Thoracic aorta (tissue), 2 donors: ENCODE measurements at regions not wholly inside any gene's neighbourhood (a gene's known extent, or its start where the extent isn't known, plus 50 kb on each side); places are given as distances from the start of the nearest gene placed in this dataset.

Experiments used
- ATAC-seq: fragments of 150-250 bp; one replicate; pipeline ENCODE4 v1.8.0; 2017; ENCODE audit warnings: low read depth; ENCODE audit not compliant: insufficient number of reproducible peaks, low FRiP score
- DNase-seq: peaks from one replicate; pipeline ENCODE4 v3.0.0-alpha.2; 2020; ENCODE audit warnings: low spot score
- H3K27ac ChIP-seq, 2 donors: fragments of 200-600 bp; sonication (generic); 1 replicate in 1 of 2; 2 replicates in 1 of 2; pipeline ENCODE4 v1.5.1; 2016; ENCODE audit warnings: mild to moderate bottlenecking in 2 of 2, moderate library complexity in 2 of 2
- H3K27me3 ChIP-seq: fragments of 200-600 bp; sonication (generic); replicated peaks from 2 replicates; pipeline ENCODE4 v1.6.0; 2016; ENCODE audit warnings: mild to moderate bottlenecking; ENCODE audit not compliant: insufficient read depth
- H3K36me3 ChIP-seq: fragments of 200-600 bp; sonication (generic); one replicate; pipeline ENCODE4 v1.5.1; 2016
- H3K4me1 ChIP-seq, 2 donors: fragments of 200-600 bp; sonication (generic); 1 replicate in 1 of 2; 2 replicates in 1 of 2; pipeline versions ENCODE4 v1.5.1 to v1.6.0; 2016; ENCODE audit warnings: low read depth in 2 of 2, mild to moderate bottlenecking in 1 of 2; ENCODE audit not compliant: control insufficient read depth in 1 of 2
- H3K4me3 ChIP-seq: fragments of 200-600 bp; sonication (generic); 2 replicates; pipeline ENCODE4 v1.5.1; 2016; ENCODE audit warnings: mild to moderate bottlenecking
- H3K9me3 ChIP-seq: fragments of 200-600 bp; sonication (generic); 2 replicates; pipeline ENCODE4 v1.5.1; 2016
- CTCF ChIP-seq: fragments of 200-600 bp; sonication (generic); IDR thresholded peaks from one replicate; pipeline ENCODE4 v1.5.1; 2019; ENCODE audit warnings: antibody characterized with exemption

- Histone ChIP-seq H3K27ac (no peak overlapping the region), H3K4me3 (no peak overlapping the region), H3K27me3 (no peaks in the 10 kb centered on the region), H3K36me3 (no peaks in the 10 kb centered on the region), H3K4me1 (no peaks in the 10 kb centered on the region), H3K9me3 (no peaks in the 10 kb centered on the region)
- no peak for ATAC-seq
- DNase-seq, result no peak
- no peak for TF ChIP-seq CTCF
These were observed 440.1 kb upstream of the TRPC7 start for GRCh38 chr5:136805466-136805865.

GRCh38 chr5:136802383-136802782 is 437.0 kb upstream of the TRPC7 start:
- Histone ChIP-seq H3K4me3 (no peak overlapping the region), H3K27me3 (no peaks in the 10 kb centered on the region), H3K36me3 (no peaks in the 10 kb centered on the region), H3K4me1 (no peaks in the 10 kb centered on the region), H3K9me3 (no peaks in the 10 kb centered on the region), H3K27ac (no peak overlapping the region)
- DNase-seq (no peak), ATAC-seq (no peak)
- TF ChIP-seq CTCF, result no peak

- Histone ChIP-seq H3K36me3 (no peaks in the 10 kb centered on the region), H3K4me3 (no peak overlapping the region), H3K4me1 (no peaks in the 10 kb centered on the region), H3K9me3 (no peaks in the 10 kb centered on the region), H3K27ac (no peak overlapping the region), H3K27me3 (no peaks in the 10 kb centered on the region)
- DNase-seq (no peak), ATAC-seq (no peak)
- TF ChIP-seq CTCF, result no peak
These were observed 434.5 kb upstream of the TRPC7 start for GRCh38 chr5:136799806-136800372.

GRCh38 chr5:136793300-136793699 is 428.0 kb upstream of the TRPC7 start:
- no peak for TF ChIP-seq CTCF
- Histone ChIP-seq H3K4me1 (no peaks in the 10 kb centered on the region), H3K4me3 (no peak overlapping the region), H3K27ac (no peak overlapping the region), H3K27me3 (no peaks in the 10 kb centered on the region), H3K9me3 (no peaks in the 10 kb centered on the region), H3K36me3 (no peaks in the 10 kb centered on the region)
- no peak for ATAC-seq
- DNase-seq, result no peak

- H3K27me3 ChIP-seq, result no peaks in the 10 kb centered on the region
- no peak for TF ChIP-seq CTCF
- no peaks in the 10 kb centered on the region for H3K9me3 ChIP-seq
- H3K4me3 ChIP-seq, result no peak overlapping the region
- H3K4me1 ChIP-seq, result no peaks in the 10 kb centered on the region
- ATAC-seq (no peak), DNase-seq (no peak)
- H3K36me3 ChIP-seq, result no peaks in the 10 kb centered on the region
- no peak overlapping the region for H3K27ac ChIP-seq
These were observed 416.1 kb upstream of the TRPC7 start for GRCh38 chr5:136781464-136781863.
